DMS53 (cell line): ENCODE measurements at regions not wholly inside any gene's neighbourhood (a gene's known extent, or its start where the extent isn't known, plus 50 kb on each side); places are given as distances from the start of the nearest gene placed in this dataset.
"Not testable (repeated sequence)": the region's sequence is repeated elsewhere in the genome, so short reads cannot be mapped to it uniquely, and the experiment has no call there.

ENCODE experiments used
- DNase-seq: peaks from one replicate; lab custom pipeline; 2025; lab: John Stamatoyannopoulos, UW

GRCh38 chr6:119536666-119537065 is 187.1 kb upstream of the MAN1A1 start:
- DNase-seq, result no peak

DNA sequence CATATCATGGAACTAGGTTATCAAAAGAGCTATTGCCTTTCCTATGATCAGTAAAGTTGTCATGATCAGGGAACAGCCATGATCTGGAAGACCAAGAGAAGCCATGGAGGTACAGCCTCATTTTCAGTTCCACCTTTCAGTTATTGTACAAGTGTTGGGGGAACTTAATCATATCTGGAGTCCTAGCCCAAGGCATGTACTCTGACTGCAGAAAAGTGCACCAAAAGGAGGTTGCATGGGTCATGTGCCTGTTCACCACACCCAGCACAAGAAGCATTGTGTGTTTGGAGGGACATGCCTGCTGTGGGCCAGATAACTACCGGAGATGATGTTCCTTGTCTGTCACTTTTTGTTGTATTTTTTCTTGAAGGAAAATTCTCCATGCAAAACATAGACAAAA is 185.8 kb upstream of the MAN1A1 start:
- DNase-seq, result no peak

GRCh38 chr6:119533603-119534279 is 184.2 kb upstream of the MAN1A1 start:
- DNase-seq, result no peak

DNA sequence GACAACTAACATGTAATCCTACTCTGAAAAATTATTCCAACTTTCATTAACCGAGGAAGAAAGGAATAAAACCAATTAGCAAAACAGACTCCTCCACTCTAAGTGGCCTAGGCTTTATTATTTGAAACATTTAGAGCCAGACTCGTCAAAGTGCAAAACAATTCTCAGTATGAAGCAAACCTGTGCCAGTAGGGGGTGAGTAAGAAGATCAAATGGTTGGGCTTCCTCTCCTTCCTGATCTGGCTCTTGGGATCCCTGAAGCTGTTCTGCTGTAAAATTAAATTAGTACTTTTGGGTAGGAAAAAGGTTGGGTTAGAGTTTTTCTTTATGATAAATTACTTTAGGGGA is 177.6 kb upstream of the MAN1A1 start:
- DNase-seq, result no peak

DNA sequence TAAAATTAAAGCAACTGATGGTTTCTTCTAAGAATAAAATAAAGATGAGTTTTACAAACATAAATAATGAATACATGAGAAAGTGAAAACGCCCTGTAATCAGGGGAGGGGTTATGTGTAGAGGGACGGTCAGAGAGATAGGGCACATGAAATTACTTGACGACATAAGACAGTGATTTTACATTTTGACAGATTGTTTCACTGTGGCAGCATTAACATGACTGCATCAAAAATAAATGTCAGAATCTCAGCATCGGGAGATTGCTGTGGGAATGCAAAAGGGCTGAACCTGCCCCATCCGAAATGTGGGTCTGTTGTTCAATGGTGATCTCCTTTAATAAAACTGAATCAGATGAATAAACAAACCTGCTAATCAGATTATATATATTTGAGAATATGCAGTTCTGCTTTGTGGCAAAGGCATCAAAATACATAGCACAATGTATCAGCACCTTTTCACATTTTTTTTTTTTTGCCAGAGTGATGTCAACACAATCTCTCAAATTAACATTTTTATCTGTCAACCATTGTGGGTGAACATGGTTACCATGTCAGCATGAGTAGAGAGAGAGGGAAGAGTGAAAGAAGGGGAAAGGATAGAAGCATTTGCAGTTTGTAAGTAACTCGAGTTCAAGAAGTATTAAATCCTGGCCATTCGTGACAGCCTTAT is 177.1 kb upstream of the MAN1A1 start:
- DNase-seq, result no peak

DNA sequence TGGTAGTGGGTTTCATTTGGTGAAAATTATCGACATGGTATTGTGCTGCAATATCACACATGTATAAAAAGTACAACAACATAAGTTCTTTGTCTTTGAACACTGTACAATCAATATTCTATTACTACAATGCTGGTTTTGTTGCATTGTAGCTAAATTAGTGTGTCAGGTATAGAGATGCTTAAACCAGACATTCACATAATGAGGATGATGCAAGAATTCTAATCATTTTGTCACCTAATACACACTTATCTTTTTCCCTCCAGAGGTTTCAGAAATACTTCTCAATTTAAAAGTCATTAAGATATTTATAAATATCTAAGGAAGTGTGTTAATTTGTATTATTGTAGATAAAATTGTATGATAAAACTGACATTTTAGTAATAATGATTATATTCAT is 174.8 kb upstream of the MAN1A1 start:
- no peak for DNase-seq

- DNase-seq, result no peak
Measured at GRCh38 chr6:119523556-119523955, 174.0 kb upstream of the MAN1A1 start.

GRCh38 chr6:119521251-119521650 is 171.7 kb upstream of the MAN1A1 start:
- DNase-seq, result no peak

DNA sequence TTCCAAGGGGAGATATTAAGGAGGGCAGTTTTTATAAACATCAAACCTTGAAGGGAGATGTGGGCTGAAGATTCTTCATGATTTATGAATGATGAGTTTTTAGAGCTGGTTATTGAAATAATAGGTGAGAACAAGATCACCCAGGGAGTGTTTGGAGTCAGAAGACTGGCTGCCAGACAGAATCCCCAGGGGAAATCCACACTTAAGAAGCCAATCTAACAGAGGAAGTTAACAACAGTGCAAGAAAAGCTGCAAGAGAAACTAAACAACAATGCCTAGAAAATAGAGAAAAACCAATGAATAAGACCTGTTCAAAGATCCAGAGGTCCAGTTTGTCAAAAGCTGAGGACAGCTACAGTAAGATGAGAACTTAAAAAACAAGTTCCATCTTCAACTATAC is 167.9 kb upstream of the MAN1A1 start:
- DNase-seq, result no peak

- no peak for DNase-seq
Measured at GRCh38 chr6:119514345-119514744, 164.8 kb upstream of the MAN1A1 start.

DNA sequence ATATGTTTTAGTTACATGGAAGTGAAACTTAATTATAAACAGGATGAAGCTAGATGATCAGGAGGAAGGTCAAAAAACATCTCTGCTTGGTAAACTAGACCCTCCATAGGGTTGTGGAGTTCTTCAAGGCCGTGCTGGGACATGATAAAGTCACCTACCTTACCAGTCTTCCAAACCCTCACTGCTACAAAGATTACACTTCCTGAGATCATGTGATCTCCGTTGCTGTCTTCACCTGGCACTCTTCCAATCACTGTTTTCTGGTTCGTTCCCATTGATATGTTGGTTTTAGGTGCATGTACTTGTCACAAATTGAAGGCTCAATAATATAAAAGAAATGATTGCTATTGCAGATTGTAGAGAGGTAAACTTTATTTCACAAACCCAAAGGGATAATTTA is 161.5 kb upstream of the MAN1A1 start:
- DNase-seq, result peak; percentile 7

GRCh38 chr6:119510246-119510645 is 160.7 kb upstream of the MAN1A1 start:
- DNase-seq, result no peak

- DNase-seq, result no peak
Measured at GRCh38 chr6:119506631-119507174, 157.1 kb upstream of the MAN1A1 start.

- no peak for DNase-seq
Measured at GRCh38 chr6:119501798-119502483, 152.4 kb upstream of the MAN1A1 start.

DNA sequence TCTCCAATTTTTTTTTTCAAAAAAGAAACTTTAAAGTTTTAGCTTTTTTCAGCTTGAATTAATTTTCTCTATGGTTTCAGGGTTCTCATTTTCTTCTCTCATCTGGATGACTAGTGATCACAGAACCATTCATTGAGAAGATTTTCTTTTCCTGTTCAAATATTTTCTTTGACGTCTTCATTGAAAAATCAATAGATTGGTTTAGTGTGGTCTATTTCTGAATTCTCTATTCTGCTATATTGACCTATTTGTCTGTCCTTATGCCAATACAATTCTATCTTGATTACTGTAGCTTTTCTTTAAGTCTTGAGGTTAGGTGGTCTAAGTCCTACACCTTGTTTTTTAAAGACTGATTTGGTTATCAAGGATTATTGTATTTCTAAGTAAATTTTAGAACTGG is 150.2 kb upstream of the MAN1A1 start:
- no peak for DNase-seq

- DNase-seq, result no peak
Measured at GRCh38 chr6:119497988-119498727, 148.6 kb upstream of the MAN1A1 start.

GRCh38 chr6:119495230-119495683 is 145.7 kb upstream of the MAN1A1 start:
- DNase-seq, result peak; percentile 87

- DNase-seq, result peak; percentile 92
Measured at GRCh38 chr6:119493980-119494379, 144.4 kb upstream of the MAN1A1 start.

DNA sequence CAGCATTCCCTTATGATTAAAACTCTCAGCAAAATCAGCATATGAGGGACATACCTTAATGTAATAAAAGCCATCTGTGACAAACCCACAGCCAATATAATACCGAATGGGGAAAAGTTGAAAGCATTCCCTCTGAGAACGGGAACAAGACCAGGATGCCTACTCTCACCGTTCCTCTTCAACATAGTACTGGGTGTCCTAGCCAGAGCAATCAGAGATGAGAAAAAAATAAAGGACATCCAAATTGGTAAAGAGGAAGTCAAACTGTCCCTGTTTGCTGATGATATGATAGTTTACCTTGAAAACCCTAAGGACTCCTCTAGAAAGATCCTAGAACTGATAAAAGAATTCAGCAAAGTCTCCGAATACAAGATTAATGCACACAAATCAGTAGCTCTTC is 141.6 kb upstream of the MAN1A1 start:
- not testable (repeated sequence) for DNase-seq

DNA sequence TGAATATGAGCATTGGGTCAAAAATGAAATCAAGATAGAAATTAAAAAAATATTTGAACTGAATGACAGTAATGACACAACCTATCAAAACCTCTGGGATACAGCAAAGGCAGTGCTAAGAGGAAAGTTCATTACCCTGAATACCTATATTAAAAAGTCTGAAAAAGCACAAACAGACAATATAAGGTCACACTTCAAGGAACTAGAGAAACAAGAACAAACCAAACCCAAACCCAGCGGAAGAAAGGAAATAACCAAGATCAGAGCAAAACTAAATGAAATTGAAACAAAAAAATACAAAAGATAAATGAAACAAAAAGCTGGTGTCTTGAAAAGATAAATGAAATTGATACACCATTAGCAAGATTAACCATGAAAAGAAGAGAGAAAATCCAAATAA is 140.5 kb upstream of the MAN1A1 start:
- DNase-seq, result not testable (repeated sequence)

DNA sequence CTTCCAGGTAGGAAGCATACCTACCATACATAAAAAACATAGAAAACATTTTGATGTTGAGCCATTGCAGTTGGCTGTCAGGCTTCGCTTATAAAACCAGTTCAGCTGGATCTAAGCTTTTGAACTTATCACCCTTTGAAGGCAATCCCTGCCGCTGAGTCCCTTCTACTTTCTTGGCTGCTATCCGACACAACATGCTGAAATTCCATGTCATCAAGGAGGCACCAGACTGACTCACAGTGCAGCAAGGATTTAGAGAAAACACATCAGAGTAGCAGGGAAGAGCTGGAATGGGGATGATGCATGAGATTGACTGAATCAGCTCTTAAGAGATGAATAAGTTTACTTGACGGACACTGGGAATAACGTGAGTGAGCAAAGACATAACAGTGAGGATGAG is 135.0 kb upstream of the MAN1A1 start:
- peak; percentile 12 for DNase-seq

DNA sequence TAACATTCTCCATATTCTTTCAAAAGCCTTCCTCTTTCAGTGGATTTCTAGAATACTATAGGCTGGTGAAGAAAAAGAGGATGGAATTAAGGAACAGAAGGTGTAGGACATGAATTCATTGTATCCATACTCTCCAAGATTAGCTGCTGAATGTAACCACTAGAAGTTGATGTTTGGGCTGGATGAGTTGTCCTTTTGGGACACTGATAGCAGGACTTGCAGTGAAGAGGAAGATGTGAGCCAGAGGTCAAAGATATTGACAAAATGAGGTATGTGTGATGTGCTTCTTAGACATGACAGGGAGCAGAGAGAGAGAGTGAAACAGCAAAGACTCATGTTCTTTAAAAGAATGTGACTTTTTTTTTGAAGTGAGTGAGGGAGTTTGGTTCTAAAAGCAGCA is 134.3 kb upstream of the MAN1A1 start:
- no peak for DNase-seq
